ENCODE measurements at regions not wholly inside any gene's neighbourhood (a gene's known extent, or its start where the extent isn't known, plus 50 kb on each side); places are given as distances from the start of the nearest gene placed in this dataset.

DNA sequence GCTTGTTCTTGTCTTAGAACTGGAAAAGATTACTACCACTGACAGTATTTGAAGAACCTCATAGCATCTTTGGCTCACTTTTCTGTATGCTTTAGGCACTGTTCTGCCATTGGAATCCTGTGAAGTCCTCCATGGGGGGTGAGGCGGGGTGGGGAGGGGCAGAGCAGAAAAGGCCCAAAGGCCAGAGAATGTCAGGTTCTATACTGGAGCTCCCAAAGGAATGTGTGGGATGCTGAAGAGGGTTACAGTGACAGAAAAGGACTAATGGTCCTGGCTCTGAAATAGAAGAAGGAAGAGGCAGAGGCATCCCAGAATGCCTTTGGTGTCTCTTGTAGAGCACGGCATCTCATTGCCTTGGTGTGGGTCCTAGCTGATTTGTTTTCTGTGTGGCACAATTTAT lies 141.9 kb downstream of the HAUS1 start:
- no peak overlapping the region for H3K4me3 ChIP-seq (ENCODE audit: low read depth, low read length)
- TF ChIP-seq CTCF (IDR thresholded peaks at IDR 0.05; ENCODE audit: low read depth, low read length) = no peak

DNA sequence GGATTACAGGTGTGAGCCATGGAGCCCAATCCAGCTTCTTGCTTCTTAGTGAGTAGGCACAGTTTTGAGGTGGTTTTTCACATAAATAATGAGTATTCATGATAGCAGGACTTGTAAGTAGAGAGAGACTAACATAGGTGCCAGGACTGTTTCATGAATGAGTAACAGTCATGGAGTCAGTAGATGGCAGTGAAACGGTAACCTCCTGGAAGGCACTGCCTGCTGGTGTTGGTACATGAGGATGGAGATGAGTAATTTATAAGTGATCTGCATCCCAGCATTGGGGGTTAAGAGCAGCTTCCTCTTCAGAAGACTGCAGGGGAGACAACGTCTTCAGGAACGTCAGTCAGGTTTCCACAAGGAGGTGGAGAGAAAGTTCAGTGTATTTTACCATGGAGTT lies 143.8 kb downstream of the HAUS1 start:
- no peak for TF ChIP-seq CTCF (IDR thresholded peaks at IDR 0.05; ENCODE audit: low read depth, low read length)
- H3K4me3 ChIP-seq (ENCODE audit: low read depth, low read length) = no peak overlapping the region

- no peak for TF ChIP-seq CTCF (IDR thresholded peaks at IDR 0.05; ENCODE audit: low read depth, low read length)
- H3K4me3 ChIP-seq (ENCODE audit: low read depth, low read length) = no peak overlapping the region
Measured at GRCh38 chr18:46250084-46250811, 146.1 kb downstream of the HAUS1 start.

DNA sequence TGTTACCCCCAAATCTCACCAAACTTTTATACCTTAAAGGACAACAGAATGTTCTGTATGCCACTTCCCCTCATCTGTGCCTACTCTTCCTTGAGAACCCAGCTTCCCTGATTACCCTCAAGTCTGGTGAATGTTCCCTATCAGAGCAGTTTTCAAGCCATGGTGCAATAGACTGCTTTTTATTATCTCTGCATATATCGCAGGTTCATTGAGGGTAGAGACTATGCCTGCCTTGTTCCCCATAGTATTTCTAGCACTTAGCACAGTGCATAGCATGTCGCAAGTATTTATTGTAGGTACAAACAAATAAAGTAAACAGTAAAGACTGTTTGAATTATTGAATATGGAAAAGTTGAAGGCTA lies 146.6 kb downstream of the HAUS1 start:
- TF ChIP-seq CTCF (IDR thresholded peaks at IDR 0.05; ENCODE audit: low read depth, low read length) = no peak

DNA sequence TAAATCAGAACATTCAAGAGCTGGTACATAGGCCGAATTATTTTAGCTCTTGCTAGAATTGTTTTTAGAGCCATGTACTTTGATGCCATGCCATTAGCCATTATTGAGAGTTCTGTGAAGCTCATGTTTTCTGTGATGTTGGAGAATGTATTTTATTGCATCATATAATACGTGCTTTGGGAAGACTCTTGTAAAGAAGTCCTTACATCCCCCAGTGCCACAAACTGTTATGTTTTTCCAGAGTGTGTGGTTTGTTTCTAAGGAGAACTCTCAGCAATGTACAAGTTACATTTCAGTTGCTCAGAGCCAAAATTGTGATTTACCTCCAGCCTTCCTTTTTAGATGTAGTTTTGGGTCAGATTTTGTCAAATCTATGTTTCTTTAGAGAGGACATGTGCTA lies 148.6 kb downstream of the HAUS1 start:
- TF ChIP-seq CTCF (IDR thresholded peaks at IDR 0.05; ENCODE audit: low read depth, low read length) = no peak
- no peak overlapping the region for H3K4me3 ChIP-seq (ENCODE audit: low read depth, low read length)

More for the DNA sequence above, 146.6 kb downstream of the HAUS1 start:
- no peak overlapping the region for H3K4me3 ChIP-seq (ENCODE audit: low read depth, low read length)

GRCh38 chr18:46253498-46253897 lies 149.3 kb downstream of the HAUS1 start:
- no peak overlapping the region for H3K4me3 ChIP-seq (ENCODE audit: low read depth, low read length)
- no peak for TF ChIP-seq CTCF (IDR thresholded peaks at IDR 0.05; ENCODE audit: low read depth, low read length)

DNA sequence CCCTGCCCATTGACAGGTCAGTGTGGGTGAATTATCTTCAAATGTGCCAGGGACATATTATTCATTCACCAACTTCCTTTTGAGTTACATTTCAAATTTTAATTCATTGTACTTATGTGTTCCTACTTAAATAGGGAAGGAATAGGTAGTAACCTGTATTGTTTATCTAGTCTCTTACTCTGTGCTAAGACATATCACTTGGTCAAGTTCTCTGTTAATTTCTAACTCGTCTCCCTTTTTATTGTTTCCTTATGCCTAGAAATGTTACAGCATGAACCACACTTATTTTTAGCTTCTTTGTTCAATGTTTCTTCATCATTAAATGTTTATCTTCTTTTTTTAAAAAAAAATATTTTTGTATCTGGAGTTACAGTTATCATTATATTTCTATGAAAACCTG lies 151.9 kb downstream of the HAUS1 start:
- no peak overlapping the region for H3K4me3 ChIP-seq (ENCODE audit: low read depth, low read length)
- no peak for TF ChIP-seq CTCF (IDR thresholded peaks at IDR 0.05; ENCODE audit: low read depth, low read length)

Measured in WI38 (cell line).